GM19455 (cell line): ENCODE measurements at regions not wholly inside any gene's neighbourhood (a gene's known extent, or its start where the extent isn't known, plus 50 kb on each side); places are given as distances from the start of the nearest gene placed in this dataset.
A peak's percentile ranks its signal among the peaks of the same experiment; 100 is the strongest.
"Not testable (repeated sequence)": the region's sequence is repeated elsewhere in the genome, so short reads cannot be mapped to it uniquely, and the experiment has no call there.

ENCODE experiments used
- ATAC-seq: cut with Tn5 transposase; IDR thresholded peaks from one replicate; pipeline ENCODE4 v1.9.1; 2021; ENCODE audit not compliant: unreplicated experiment

DNA sequence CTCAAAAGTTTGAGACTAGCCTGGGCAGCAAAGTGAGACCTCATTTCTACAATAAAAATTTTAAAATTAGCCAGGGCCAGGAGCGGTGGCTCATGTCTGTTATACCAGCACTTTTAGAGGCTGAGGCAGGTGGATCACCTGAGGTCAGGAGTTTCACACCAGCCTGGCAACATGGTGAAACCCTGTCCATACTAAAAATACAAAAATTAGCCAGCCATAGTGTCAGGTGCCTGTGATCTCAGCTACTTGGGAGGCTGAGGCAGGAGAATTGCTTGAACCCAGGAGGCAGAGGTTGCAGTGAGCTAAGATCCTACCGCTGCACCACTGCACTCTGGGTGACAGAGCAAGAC is 85.1 kb upstream of the MAP4 start:
- not testable (repeated sequence) for ATAC-seq

DNA sequence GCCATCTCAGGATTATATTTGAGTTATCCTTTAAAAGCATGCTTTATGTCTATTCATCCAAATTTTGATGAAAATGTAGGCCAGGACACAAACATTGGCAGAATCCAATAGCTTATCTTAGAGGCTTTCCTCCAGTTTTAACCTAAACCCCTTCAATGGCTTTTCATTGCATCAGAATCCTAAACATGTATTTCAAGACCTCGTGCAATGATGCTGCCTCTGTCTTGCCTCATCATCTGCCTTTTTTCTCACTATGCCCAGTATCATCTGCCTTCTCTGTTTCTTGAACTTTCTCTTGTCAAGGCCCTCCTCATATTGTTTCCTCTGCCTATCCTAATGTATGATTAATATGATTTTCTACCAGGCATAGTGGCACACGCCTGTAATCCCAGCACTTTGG is 76.1 kb upstream of the MAP4 start:
- no peak for ATAC-seq

DNA sequence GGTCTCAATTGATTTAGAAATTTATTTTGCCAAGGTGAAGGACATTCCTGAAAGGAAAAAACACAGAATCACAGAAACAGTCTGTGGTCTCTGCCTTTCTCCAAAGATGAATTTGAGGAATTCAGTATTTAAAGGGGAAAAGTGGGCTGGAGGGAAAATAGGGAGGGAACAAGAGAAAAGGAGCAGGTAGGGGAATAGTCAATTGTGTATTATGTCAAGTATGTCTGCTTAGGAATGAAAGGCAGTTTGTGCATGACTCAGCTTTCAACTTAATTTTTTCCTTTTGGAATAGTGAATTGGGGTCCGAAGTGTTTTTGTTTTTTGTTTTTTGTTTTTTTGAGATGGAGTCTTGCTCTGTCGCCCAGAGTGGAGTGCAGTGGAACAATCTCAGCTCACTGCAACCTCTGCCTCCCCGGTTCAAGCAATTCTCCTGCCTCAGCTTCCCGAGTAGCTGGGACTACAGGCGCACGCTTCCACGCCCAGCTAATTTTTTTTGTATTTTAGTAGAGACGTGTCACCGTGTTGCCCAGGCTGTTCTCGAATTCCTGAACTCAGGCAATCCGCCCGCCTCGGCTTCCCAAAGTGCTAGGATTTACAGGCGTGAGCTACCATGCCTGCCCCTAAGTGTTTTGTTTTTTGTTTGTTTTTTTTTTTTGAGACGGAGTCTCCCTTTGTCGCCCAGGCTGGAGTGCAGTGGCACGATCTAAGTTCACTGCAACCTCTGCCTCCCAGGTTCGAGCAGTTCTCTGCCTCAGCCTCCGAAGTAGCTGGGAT is 74.1 kb upstream of the MAP4 start:
- no peak for ATAC-seq

DNA sequence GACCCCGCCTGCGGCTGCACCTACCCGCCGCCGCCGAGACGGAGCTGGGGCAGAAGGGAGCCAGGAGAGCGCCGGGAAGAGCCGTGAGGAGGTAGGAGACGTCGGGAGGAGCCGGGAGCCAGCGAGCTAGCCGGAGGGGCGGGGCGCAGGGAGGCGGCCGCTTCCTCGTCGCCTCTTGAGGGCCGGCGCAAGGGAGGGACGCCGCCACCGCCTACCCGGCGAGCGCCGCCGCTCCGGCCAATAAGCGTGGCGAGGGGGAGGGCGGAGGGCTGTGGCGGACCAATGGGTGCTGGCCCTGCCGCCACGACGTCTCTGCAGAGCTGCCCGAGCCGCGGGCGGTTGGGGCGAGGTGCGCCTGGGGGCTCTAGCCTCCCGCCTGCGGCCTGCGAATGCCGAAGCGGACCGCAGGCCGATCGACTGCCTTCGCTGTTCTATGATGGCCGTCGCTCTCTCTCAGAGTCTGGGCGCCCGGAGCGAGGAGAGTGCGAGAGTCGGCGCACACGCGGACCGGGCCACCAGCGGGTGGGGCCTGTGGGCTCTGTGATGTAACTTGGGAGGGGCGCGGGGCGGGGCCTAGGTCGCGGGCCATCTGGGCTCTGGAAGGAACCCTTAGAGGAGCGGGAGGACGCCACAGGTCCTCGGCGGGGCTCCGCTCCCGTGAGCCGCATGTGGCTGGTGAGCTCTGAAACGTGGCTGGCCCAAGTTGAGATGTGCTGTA is 72.7 kb upstream of the MAP4 start:
- peak; percentile 93 for ATAC-seq

DNA sequence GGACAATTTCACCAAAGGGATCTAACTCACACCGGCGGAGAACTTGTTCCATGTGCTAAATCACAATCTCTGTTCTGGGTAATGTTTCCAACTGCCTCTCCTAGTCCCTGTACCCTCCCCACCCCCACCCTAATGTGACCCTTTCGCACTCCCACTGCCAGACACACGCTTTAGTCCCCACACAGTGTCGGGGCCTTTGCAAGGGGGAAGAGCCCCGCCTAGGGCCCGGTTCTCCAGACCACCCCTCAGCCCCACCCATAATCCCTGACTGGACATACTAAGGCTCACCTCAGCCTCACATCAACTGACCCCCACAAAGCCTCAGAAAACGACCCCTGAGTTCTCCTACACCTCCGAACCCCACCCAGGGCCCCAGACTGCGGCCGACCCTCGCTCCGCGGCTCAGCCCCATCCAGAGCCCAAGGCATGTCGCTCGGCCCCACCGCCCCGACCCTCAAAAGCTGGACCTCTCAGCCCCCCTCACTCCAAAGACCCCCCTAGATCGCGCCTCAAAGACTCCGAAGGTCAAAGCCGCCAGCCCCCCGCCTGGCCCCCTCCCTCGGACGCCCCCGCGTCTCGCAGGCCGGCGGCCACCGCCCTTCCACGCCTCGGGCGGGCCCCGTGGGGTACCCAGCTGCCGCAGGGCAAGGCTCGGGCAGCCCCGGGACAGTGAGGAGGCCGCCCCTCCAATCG is 72.0 kb upstream of the MAP4 start:
- peak; percentile 24 for ATAC-seq

DNA sequence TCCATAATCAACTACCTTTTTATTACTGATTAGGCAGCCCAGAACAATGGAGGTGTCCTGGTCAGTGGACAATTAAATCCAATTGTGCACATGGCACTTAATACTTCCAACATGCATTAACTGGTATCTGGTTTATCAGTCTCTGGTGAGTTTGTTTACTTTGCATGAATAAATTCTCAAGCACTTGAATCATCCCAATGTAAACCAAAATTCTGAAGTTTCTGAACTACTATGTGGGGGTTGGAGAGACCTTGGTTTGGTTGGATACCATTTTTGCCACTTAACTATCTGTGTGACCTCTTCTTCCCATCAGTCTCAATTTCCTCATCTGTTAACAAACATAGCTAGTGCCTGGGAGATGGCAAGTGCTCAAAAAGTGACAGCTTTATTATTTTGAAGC is 70.5 kb upstream of the MAP4 start:
- ATAC-seq = no peak

DNA sequence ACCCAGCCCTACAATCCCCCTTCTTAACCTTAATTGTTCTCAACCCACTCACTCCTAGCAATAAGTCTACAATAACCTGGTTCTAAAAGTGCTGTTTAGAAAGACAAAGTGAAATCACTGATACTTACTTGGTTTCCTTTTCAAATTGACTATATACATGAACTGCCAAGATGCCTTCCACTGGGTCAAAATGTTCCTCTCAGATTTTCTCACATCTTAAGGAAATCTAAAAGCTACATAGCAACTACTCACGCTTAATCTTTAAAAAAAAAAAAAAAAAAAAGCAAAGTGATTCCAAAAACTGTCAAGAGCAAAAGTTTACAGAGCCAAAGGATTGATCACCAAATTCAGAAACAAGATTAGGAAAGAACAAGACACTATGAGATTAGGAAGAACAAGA is 68.7 kb upstream of the MAP4 start:
- ATAC-seq = no peak

DNA sequence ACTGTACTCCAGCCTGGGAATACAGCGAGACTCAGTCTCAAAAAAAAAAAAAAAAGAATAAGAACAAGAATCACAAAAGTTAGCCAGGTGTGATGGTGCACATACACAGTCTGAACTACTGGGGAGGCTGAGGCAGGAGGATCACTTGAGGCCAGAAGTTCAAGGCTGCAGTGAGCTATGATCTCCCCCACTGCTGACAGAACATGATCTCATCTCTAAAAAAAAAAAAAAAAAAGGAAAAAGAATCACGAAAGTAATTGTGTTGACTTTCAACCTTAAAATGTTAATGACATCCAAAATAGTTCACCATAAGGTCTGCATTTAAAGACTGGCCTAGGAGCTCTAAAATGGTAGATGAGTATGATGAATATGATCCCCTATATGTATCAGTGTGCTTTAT is 68.0 kb upstream of the MAP4 start:
- ATAC-seq = no peak

DNA sequence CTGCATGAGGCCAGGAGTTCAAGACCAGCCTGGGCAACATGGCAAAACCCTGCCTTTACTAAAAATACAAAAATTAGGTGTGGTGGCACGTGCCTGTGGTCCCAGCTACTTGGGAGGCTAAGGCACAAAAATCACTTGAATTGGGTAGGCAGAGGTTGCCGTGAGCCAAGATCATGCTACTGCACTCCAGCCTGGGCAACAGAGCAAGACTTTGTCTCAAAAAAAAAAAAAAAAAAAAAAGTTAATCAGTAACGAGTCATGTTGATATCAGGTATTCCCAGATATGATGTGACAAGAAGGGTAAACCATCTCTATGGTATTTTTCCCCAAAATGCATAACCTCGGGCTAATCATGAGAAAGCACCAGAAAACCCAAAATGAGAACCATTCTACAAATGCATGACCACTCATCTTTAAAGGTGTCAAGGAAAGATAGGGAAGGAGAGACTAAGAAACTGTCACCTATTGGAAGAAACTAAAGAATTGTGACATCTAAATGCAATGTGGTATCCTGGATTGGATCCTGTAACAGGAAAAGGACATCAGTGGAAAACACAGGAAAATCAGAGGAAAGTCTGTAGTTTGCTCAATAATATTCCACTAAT is 66.5 kb upstream of the MAP4 start:
- no peak for ATAC-seq

DNA sequence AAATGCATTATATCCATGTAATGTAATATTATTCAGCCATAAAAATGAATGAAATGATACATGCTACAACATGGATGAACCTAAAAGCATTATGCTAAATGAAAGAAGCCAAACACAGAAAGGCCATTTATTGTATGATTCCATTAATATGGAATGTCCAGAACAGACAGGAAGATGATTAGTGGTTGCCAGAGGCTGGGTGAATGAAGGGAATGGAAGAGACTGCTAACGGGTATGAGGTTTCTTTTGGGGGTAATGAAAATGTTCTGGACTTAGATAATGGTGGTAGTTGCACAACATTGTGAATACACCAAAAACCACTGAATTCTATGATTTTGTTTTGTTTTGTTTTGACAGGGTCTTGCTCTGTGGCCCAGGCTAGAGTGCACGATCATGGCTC is 61.6 kb upstream of the MAP4 start:
- no peak for ATAC-seq

DNA sequence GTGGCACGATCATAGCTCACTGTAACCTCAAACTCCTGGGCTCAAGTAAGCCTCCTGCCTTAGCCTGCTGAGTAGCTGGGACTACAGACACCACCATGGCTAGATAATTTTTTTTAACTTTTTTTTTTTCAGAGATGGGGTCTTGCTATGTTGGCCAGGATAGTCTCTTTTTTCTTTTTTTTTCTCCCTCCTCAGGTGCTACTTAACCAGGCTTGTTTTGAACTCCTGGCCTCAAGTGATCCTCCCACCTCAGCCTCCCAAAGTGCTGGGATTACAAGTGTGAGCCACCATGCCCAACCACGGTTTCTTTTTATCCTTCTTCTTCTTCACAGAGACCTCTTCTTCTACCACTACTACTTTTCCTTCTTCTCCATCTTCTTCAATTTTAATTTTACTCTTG is 53.8 kb upstream of the MAP4 start:
- no peak for ATAC-seq

DNA sequence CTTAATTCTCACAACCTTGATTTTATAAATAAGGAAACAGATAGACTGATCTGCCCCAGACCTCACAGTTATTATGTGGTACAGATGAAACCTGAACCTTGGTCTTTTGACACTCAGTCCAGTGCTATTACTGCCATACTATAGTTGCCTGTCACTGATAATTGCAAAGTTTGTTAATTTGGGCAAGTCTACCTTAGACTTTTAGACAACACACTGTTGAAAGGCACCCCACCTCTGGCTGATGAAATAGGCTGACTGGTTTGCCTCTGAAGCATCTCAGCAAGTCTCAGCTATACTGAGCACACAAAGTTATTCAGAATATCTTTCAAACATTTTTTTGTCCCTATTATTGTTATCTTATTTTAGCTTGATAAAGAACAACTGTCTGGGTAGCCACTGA is 53.1 kb upstream of the MAP4 start:
- no peak for ATAC-seq

DNA sequence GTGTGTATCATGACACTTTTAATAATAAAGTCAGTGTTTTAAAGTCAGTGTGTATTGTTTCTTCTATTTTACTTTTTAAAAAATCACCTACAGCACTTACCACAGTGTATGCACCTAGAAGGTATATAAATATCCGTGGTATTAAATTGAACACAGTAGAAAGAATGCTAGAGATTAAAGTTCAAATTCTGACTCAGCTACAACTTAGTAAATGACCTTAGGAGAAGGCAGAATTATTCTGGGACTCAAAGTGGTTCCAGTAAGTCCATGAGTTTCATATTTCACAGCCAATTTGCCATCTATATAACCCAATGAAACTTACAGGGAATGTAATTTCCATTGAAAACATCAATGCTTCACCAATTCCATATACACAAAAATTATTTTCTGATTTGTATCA is 52.7 kb upstream of the MAP4 start:
- ATAC-seq = no peak

DNA sequence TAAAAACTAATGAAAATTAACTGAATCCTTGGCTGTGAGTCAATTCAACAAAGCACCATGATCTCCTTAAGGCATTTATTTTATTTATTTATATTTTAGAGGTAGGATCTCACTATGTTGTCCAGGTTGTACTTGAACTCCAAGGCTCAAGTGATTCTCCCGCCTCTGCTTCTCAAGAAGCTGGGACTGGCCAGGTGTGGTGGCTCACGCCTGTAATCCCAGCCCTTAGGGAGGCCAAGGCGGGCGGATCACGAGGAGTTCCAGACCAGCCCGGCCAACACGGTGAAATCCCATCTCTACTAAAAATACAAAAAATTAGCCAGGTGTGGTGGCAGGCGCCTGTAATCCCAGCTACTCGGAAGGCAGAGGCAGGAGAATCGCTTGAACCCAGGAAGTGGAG is 52.1 kb upstream of the MAP4 start:
- ATAC-seq = not testable (repeated sequence)

DNA sequence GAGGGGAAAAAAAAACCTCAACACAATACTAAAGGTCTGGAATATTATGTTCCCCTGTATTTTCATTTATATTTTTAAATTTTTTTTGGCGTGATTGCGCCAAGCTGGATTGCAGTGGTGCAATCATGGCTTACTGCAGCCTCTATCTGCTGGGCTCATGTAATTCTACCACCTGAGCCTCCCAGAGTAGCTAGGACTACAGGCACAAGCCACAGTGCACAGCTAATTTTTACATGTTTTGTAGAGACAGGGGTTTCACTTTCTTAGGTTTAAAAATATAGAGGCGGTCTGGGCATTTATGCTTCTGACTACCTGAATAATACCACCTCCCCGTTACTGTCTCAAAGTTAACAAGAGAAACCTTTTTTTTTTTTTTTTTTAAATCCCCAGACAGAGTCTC is 51.1 kb upstream of the MAP4 start:
- no peak for ATAC-seq
